Activated naive CD8-positive, alpha-beta T cell treated with anti-CD3 and anti-CD28 coated beads for 36 hours (primary cell): ENCODE measurements at regions not wholly inside any gene's neighbourhood (a gene's known extent, or its start where the extent isn't known, plus 50 kb on each side); places are given as distances from the start of the nearest gene placed in this dataset.

Experiments used
- DNase-seq: peaks from one replicate; pipeline ENCODE4 v3.0.0; 2021
- H3K27ac Mint-ChIP-seq: one replicate; pipeline ENCODE4 v1.8.0; 2022; ENCODE audit warnings: mild to moderate bottlenecking, moderate library complexity, mixed read lengths
- H3K27me3 Mint-ChIP-seq: one replicate; pipeline ENCODE4 v1.8.0; 2022; ENCODE audit warnings: mild to moderate bottlenecking, mixed read lengths
- H3K36me3 Mint-ChIP-seq: one replicate; pipeline ENCODE4 v1.8.0; 2021; ENCODE audit warnings: mild to moderate bottlenecking, mixed read lengths
- H3K4me1 Mint-ChIP-seq: one replicate; pipeline ENCODE4 v1.8.0; 2021; ENCODE audit warnings: mixed read lengths
- H3K4me3 Mint-ChIP-seq: one replicate; pipeline ENCODE4 v1.8.0; 2022; ENCODE audit warnings: mild to moderate bottlenecking, moderate library complexity, mixed read lengths
- H3K9me3 Mint-ChIP-seq: one replicate; pipeline ENCODE4 v1.8.0; 2022; ENCODE audit warnings: mixed read lengths

DNA sequence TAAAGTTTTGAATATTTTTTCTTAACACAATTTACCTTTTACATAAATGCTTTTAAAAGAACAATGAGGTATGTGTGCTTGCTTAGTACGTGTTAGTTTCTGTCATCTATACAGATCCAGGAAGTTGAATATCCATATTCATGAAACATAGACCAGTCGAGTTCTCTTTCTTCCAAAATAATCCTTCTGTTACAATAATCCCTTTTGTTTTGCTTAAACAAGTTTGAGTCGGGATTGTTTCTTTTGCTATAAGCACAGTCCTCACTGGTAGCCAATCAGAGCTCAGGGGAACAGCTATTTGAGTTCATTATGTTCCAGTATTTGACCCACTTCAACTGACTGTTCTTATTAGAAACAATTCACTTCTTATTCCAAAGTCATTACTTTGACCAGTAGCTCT is 214.7 kb upstream of the FLRT2 start:
- DNase-seq, result no peak
- no peak overlapping the region for H3K27ac Mint-ChIP-seq
- H3K4me3 Mint-ChIP-seq, result no peak overlapping the region
- H3K36me3 Mint-ChIP-seq, result no peaks in the 10 kb centered on the region
- no peaks in the 10 kb centered on the region for H3K27me3 Mint-ChIP-seq
- H3K9me3 Mint-ChIP-seq, result no peaks in the 10 kb centered on the region
- H3K4me1 Mint-ChIP-seq, result no peaks in the 10 kb centered on the region

DNA sequence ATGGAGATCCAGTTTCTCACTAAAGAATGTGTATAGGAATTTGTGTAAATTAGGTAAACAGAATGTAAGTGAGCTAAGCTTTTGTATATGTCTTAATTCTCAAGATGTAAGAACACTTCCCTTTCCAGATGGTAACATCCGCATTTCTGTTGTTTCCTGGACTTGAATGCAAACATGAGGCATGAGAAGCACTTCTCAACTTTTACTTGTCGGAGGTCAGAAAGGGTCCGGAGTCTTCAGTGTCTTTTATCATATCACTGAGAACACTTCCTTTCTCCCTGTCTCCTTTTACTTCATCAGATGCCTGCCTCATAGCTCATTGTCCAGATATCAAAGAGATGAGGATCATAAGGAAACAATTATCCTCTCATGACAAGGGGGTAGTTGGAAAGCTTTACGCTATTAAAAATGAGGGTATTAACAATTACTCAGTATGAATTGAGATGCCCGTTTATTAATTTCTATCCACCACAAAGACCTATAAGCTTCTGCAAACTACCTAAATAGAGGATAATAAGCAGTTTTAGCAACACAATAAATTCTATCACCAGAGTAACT is 214.1 kb upstream of the FLRT2 start:
- H3K27me3 Mint-ChIP-seq, result no peaks in the 10 kb centered on the region
- no peak overlapping the region for H3K27ac Mint-ChIP-seq
- H3K4me3 Mint-ChIP-seq, result no peak overlapping the region
- no peaks in the 10 kb centered on the region for H3K9me3 Mint-ChIP-seq
- H3K36me3 Mint-ChIP-seq, result no peaks in the 10 kb centered on the region
- DNase-seq, result no peak
- no peaks in the 10 kb centered on the region for H3K4me1 Mint-ChIP-seq

DNA sequence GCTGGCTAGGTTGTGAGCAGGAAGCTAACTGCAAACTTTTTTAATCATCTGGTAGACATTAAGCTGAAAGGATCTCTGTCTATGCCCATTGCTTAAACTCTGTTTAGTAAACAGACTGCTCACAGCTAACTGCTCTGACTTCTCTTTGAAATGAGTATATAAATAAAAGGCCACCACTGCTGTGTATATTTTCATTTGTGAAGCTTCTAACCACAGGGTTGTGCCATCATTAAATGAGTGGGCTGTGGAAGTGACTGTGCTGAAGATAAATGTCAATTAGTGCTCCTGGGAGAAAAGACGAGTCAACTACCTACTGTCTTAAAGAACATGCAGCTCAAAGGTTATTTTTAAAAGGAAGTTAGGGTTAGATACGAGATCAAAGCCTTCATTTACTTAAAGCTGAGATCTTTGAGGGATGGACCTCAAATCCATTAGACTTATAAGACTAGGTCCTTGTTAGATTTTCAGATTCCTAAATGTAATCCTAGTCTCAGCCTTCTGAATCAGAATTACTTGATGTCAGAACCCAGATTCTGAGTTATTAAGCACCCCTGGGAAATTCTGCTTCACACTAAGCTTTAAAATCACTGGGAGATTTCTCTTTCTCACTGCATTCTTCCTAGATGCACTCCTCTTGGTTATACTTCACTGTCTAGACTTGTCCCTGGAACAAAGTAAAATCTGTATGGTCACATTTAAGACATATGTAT is 213.1 kb upstream of the FLRT2 start:
- DNase-seq, result no peak
- Mint-ChIP-seq H3K27me3 (no peaks in the 10 kb centered on the region), H3K27ac (no peak overlapping the region), H3K4me1 (no peaks in the 10 kb centered on the region), H3K36me3 (no peaks in the 10 kb centered on the region), H3K4me3 (no peak overlapping the region), H3K9me3 (no peaks in the 10 kb centered on the region)

DNA sequence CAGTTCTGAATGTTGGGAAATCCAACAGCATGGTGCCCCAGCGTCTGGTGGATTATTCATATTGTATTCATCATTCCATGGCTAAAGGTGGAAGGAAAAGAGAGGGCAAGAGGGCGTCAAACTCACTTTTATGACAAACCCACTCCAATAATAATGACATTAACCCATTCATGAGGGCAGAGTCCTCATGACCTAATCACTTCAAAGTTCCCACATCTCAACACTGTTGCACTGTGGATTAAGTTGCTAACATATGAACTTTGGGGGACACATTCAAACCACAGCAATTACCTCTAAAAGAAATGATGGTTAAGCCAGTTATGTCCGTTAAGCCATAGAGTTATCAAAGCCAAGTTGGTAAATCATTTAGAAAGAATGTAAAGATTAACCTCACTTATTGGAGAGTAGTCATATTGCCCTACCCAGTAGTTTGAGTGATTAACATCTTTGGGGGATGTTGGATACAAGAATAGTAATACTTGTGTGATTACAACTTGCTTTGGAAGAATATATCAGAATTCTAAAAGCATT is 212.4 kb upstream of the FLRT2 start:
- Mint-ChIP-seq H3K4me1 (no peaks in the 10 kb centered on the region), H3K27ac (no peak overlapping the region), H3K4me3 (no peak overlapping the region), H3K9me3 (no peaks in the 10 kb centered on the region), H3K36me3 (no peaks in the 10 kb centered on the region), H3K27me3 (no peaks in the 10 kb centered on the region)
- no peak for DNase-seq

DNA sequence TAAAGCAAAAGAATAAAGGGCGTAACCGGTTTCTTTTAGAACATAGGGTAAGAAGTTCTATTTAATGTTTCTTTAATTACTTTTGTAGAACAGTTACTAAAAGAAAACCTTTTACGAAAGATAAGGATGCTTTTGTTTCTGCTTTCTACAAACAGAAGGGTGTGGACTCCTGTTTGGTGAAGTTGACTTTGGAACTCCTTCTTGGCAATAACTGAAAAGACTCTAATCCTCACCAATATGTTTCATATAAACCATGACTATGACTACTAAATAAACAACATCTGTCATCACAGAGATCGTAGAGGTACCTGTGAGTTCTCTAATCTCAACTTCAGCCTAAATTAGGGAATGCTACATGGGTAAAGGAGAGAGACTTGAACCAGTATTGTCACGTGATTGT is 210.8 kb upstream of the FLRT2 start:
- H3K4me1 Mint-ChIP-seq, result no peaks in the 10 kb centered on the region
- H3K36me3 Mint-ChIP-seq, result no peaks in the 10 kb centered on the region
- no peaks in the 10 kb centered on the region for H3K9me3 Mint-ChIP-seq
- no peak overlapping the region for H3K27ac Mint-ChIP-seq
- no peaks in the 10 kb centered on the region for H3K27me3 Mint-ChIP-seq
- no peak for DNase-seq
- H3K4me3 Mint-ChIP-seq, result no peak overlapping the region

DNA sequence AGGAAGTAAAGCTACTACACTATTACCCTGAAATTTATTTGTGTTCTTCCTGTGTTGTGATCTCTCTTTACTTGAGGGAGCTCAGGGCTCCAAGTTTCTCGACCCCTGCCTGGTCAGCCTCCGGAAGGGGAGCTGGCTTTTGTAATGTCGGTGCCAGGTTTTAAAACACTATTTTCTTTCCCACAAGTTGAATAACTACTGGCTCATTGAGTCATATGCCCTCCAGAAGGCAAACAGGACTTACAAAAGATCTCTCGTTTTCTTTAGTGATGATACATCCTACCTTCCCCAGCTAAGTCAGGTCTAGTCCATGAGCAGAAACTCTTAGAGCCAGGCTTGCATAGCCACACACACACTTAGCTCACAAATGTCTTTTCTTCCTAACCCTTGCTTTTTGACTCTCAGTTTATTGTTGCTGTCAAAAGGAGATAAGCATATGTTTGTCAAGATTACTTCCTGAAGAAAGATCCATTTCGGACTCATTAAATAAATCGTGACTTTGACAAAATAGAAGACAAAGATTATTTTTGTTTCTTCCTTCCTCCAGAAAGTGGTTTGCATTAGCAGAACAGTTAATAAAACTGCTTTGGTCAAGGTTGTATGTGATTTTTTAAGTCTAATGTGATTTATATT is 209.8 kb upstream of the FLRT2 start:
- H3K4me1 Mint-ChIP-seq, result no peaks in the 10 kb centered on the region

DNA sequence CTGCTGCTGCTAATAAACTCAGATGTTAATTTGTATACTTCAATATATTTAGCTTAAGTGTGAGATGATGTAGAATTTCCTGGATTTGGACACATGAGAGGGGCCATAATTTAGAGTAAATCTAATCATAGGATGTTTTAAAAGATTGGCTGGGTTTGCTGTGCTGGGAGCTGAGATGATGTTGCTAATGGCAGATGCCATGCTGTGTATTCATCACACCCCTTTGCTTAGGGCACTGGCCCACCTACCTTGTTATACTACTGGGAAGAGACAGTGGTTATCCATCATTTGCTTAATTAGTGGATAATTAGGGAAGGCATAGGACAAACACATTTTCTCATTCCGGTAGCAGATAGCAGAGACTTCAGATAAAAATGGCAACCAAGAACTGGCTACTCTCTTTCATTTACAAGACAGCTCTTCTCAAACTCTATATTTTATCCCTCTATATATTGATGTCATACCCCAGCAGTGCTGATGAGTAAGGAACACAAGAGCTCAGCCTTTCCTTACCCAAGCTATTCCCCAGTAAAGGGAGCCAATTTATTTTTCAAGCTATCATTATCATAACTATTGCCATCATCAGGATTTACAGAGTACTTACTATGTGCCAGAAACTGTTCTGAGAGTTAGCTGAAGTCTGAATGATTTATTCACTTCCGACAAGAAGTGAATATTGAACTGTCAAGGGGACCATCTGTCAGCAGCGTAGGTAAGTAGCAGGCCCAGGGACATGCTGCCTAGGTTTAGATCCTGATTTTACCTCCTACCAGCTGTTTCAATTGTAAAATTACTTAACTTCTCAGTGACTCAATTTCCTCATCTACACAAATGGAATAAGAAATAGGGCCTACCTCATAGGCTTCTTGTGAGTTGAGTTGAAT is 204.6 kb upstream of the FLRT2 start:
- Mint-ChIP-seq H3K27ac (no peak overlapping the region), H3K36me3 (no peaks in the 10 kb centered on the region), H3K4me1 (no peaks in the 10 kb centered on the region), H3K9me3 (no peaks in the 10 kb centered on the region), H3K4me3 (no peak overlapping the region), H3K27me3 (no peaks in the 10 kb centered on the region)
- no peak for DNase-seq

More for the DNA sequence above, 209.8 kb upstream of the FLRT2 start:
- H3K27me3 Mint-ChIP-seq, result no peaks in the 10 kb centered on the region
- no peaks in the 10 kb centered on the region for H3K36me3 Mint-ChIP-seq
- no peak for DNase-seq
- H3K9me3 Mint-ChIP-seq, result no peaks in the 10 kb centered on the region
- no peak overlapping the region for H3K4me3 Mint-ChIP-seq
- H3K27ac Mint-ChIP-seq, result no peak overlapping the region

DNA sequence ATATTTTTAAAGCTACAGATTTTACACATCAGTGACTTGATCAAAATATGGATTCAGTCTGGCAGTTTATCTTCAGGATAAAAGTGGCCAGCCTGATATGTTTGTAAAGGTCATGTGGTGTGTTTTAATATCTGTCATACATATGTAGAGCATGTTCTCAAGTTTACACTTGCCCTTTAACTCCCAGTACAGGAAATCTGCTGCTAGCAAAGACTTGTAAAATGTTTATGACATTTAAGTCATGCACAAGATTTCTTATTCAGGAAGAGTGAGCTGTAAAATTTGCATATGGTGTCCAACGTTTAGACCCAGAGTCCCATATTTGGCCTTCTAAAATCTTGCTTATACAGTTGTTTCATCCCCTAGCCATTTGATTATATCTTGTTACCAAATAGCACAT is 197.5 kb upstream of the FLRT2 start:
- H3K4me3 Mint-ChIP-seq, result no peak overlapping the region
- DNase-seq, result no peak
- H3K9me3 Mint-ChIP-seq, result no peaks in the 10 kb centered on the region
- no peaks in the 10 kb centered on the region for H3K27me3 Mint-ChIP-seq
- H3K27ac Mint-ChIP-seq, result no peak overlapping the region
- no peaks in the 10 kb centered on the region for H3K4me1 Mint-ChIP-seq
- no peaks in the 10 kb centered on the region for H3K36me3 Mint-ChIP-seq

DNA sequence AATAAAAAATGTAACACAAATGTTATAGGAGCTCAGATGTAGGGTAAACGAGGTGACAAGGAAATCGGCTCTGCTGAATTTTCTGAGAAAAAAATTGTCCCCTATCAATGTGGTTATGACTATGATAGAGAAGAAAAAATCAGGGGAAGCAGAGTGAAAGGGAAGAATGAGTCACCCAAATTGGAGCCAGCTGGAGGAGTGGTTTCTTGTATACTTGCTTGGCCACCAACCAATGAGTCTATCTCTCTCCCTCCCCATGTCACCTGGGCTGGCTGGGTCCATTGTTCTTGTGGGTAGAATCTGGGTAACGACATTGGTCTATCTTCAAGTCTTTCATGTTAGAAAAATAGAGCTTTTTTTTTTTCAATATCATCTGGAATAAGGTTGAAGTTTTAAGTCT is 196.6 kb upstream of the FLRT2 start:
- no peak for DNase-seq
- Mint-ChIP-seq H3K36me3 (no peaks in the 10 kb centered on the region), H3K4me1 (no peaks in the 10 kb centered on the region), H3K4me3 (no peak overlapping the region), H3K27ac (no peak overlapping the region), H3K9me3 (no peaks in the 10 kb centered on the region), H3K27me3 (no peaks in the 10 kb centered on the region)

DNA sequence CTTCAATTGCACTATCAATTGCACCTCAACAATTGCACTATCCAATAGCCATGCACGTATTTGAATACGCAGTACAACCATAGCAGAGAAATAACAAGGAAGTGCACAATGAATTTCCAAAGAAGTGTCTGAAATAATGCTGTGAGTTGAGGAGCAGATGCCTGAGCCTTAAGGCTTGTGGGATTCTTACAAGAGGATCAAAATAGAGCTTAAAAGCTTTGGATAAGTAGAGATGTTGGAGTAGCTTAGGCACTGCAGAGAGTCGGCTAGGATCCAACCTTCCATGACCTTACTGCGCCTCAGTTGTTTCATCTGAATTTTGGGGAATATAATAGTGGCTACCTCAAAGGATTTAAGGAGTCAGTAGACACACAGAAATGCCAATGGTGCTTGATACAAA is 196.1 kb upstream of the FLRT2 start:
- Mint-ChIP-seq H3K4me1 (no peaks in the 10 kb centered on the region), H3K9me3 (no peaks in the 10 kb centered on the region), H3K4me3 (no peak overlapping the region), H3K27me3 (no peaks in the 10 kb centered on the region), H3K27ac (no peak overlapping the region), H3K36me3 (no peaks in the 10 kb centered on the region)
- DNase-seq, result no peak

DNA sequence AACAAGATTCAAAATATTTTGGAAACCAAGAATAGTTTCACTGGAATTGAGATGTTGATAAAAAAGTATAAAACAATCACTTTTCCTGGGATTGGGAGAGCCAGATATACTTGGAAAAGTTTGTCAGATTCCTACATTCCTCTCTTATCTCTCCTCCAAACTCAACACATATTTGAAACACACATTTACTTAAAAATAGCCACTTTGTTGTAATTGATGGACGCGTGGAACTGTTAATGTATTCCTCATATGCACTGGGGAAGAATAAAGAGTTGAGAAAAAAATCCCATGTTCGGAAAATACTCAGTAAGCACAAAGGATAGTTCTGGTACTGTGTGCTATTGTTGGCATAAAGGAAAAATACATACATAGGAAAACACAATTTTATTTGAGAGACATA is 195.6 kb upstream of the FLRT2 start:
- no peaks in the 10 kb centered on the region for H3K4me1 Mint-ChIP-seq
- H3K27me3 Mint-ChIP-seq, result no peaks in the 10 kb centered on the region
- no peak overlapping the region for H3K4me3 Mint-ChIP-seq
- no peak for DNase-seq
- H3K36me3 Mint-ChIP-seq, result no peaks in the 10 kb centered on the region
- no peak overlapping the region for H3K27ac Mint-ChIP-seq
- no peaks in the 10 kb centered on the region for H3K9me3 Mint-ChIP-seq

DNA sequence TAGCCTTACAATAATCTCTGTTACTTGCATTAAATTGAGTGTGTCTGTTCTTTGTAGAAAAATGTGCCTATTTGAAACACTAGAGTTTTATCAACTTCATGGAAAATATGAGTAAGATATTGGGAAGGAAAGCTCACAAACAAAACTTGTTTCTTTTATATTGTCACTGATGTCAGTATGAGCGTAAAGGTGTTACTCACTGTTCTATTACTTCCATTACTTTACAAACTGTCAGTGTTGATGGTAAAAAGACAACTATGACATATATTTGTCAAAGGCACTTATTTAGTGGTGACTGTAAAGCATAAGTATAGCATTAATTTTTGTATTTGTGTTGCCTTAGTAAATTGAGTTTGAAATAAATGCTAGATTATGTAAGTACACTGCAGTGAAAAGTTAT is 193.7 kb upstream of the FLRT2 start:
- no peaks in the 10 kb centered on the region for H3K27me3 Mint-ChIP-seq
- no peak for DNase-seq
- no peaks in the 10 kb centered on the region for H3K4me1 Mint-ChIP-seq
- no peak overlapping the region for H3K4me3 Mint-ChIP-seq
- H3K9me3 Mint-ChIP-seq, result no peaks in the 10 kb centered on the region
- H3K36me3 Mint-ChIP-seq, result no peaks in the 10 kb centered on the region
- no peak overlapping the region for H3K27ac Mint-ChIP-seq

DNA sequence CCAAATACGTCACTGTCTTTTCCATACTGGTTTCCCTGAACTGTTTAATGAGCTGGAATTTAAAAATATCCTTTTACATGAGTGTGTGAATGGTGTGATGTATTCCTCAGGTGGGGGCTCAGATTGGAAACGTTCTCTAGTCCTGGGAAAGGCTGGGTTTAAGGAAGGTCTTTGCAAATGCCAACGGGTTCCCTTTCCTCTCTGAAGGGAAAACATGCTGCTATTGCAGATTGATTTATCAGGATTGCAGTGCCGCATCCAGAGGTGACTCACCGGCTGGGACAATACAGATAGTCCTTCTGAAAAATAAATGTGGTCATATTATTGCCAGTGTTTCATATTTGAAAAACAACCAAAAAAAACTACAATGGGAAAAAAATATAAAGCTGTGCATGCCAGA is 193.1 kb upstream of the FLRT2 start:
- H3K9me3 Mint-ChIP-seq, result no peaks in the 10 kb centered on the region
- H3K36me3 Mint-ChIP-seq, result no peaks in the 10 kb centered on the region
- DNase-seq, result no peak
- no peak overlapping the region for H3K27ac Mint-ChIP-seq
- H3K4me3 Mint-ChIP-seq, result no peak overlapping the region
- H3K27me3 Mint-ChIP-seq, result no peaks in the 10 kb centered on the region
- H3K4me1 Mint-ChIP-seq, result no peaks in the 10 kb centered on the region

DNA sequence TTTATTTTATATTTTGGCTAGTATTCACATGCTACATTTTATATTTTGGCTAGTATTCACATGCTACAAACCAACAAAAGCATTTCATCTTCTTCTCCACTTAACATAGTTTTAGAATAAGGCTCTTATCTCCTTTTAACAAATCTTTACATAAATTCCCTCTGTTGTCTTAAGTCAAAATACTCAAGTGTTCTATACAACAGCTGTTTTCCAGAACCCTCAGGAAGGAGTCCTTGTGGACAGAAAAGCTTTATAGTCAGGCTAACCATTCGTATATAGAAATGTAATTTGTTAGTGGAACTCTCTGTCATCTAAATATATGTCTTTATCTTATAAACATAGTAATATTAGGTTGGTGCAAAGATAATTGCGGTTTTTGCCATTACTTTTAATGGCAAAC is 191.0 kb upstream of the FLRT2 start:
- no peaks in the 10 kb centered on the region for H3K4me1 Mint-ChIP-seq
- DNase-seq, result no peak
- no peak overlapping the region for H3K27ac Mint-ChIP-seq
- no peaks in the 10 kb centered on the region for H3K9me3 Mint-ChIP-seq
- no peak overlapping the region for H3K4me3 Mint-ChIP-seq
- no peaks in the 10 kb centered on the region for H3K27me3 Mint-ChIP-seq
- no peaks in the 10 kb centered on the region for H3K36me3 Mint-ChIP-seq
